Upper lobe of right lung (tissue), 1 donor: ENCODE measurements at regions not wholly inside any gene's neighbourhood (a gene's known extent, or its start where the extent isn't known, plus 50 kb on each side); places are given as distances from the start of the nearest gene placed in this dataset.

Experiments
- ATAC-seq: fragments of 200-7000 bp; cut with Tn5 transposase; one replicate; pipeline ENCODE4 v1.9.1; 2020; ENCODE audit warnings: mild to moderate bottlenecking, moderate library complexity
- DNase-seq: peaks from one replicate; pipeline ENCODE4 v3.0.0-alpha.2; 2020
- H3K27ac ChIP-seq: fragments of 200-600 bp; one replicate; pipeline ENCODE4 v1.8.0; 2022
- H3K27me3 ChIP-seq: fragments of 200-600 bp; one replicate; pipeline ENCODE4 v1.8.0; 2022; ENCODE audit warnings: mild to moderate bottlenecking
- H3K36me3 ChIP-seq: fragments of 200-600 bp; one replicate; pipeline ENCODE4 v1.8.0; 2022
- H3K4me1 ChIP-seq: fragments of 200-600 bp; one replicate; pipeline ENCODE4 v1.8.0; 2022
- H3K4me3 ChIP-seq: fragments of 200-600 bp; one replicate; pipeline ENCODE4 v1.8.0; 2022; ENCODE audit warnings: mild to moderate bottlenecking
- H3K9me3 ChIP-seq: fragments of 200-600 bp; one replicate; pipeline ENCODE4 v1.8.0; 2022
- CTCF ChIP-seq: fragments of 200-600 bp; IDR thresholded peaks from one replicate; pipeline ENCODE4 v1.8.0; 2022; ENCODE audit warnings: antibody characterized with exemption
- intact Hi-C: fragments of 100-400 bp; cut with DNase I; formaldehyde crosslinking; loops from one replicate; pipeline ENCODE4 v1.11.0; 2022
- donor health status: DM: no; HTN: yes; CAD: no; lungs with severe emphysema.

GRCh38 chr11:121887569-121887968, 228.4 kb downstream of the BLID start:
- H3K4me1 ChIP-seq: no peaks in the 10 kb centered on the region
- no peaks in the 10 kb centered on the region for H3K36me3 ChIP-seq
- DNase-seq (no peak), ATAC-seq (peak; percentile 95)
- no peak for TF ChIP-seq CTCF
- no peak overlapping the region for H3K27ac ChIP-seq
- no peak overlapping the region for H3K4me3 ChIP-seq
- no peaks in the 10 kb centered on the region for H3K9me3 ChIP-seq
- no peaks in the 10 kb centered on the region for H3K27me3 ChIP-seq
- intact Hi-C loops: no loop called here

- H3K4me3 ChIP-seq: no peak overlapping the region
- no peaks in the 10 kb centered on the region for H3K4me1 ChIP-seq
- intact Hi-C loops: no loop called here
- ATAC-seq (no peak), DNase-seq (no peak)
- H3K27ac ChIP-seq: no peak overlapping the region
- no peak for TF ChIP-seq CTCF
- no peaks in the 10 kb centered on the region for H3K9me3 ChIP-seq
- H3K36me3 ChIP-seq: no peaks in the 10 kb centered on the region
- no peaks in the 10 kb centered on the region for H3K27me3 ChIP-seq
Observed at GRCh38 chr11:121886996-121887395, 229.0 kb downstream of the BLID start.

- intact Hi-C loops: no loop called here
- no peak for DNase-seq
- TF ChIP-seq CTCF: no peak
Observed at GRCh38 chr11:121886005-121886734, 229.8 kb downstream of the BLID start.

GRCh38 chr11:121884626-121885025, 231.4 kb downstream of the BLID start:
- no peaks in the 10 kb centered on the region for H3K9me3 ChIP-seq
- intact Hi-C loops: no loop called here
- no peak for ATAC-seq
- H3K4me3 ChIP-seq: no peak overlapping the region
- no peaks in the 10 kb centered on the region for H3K4me1 ChIP-seq
- no peaks in the 10 kb centered on the region for H3K36me3 ChIP-seq
- no peak overlapping the region for H3K27ac ChIP-seq
- TF ChIP-seq CTCF: no peak
- no peaks in the 10 kb centered on the region for H3K27me3 ChIP-seq
- DNase-seq: no peak

More at GRCh38 chr11:121886005-121886734, 229.8 kb downstream of the BLID start:
- peak; percentile 32 for ATAC-seq
- Histone ChIP-seq H3K27ac (no peak overlapping the region), H3K4me3 (no peak overlapping the region), H3K27me3 (no peaks in the 10 kb centered on the region), H3K4me1 (no peaks in the 10 kb centered on the region), H3K9me3 (no peaks in the 10 kb centered on the region), H3K36me3 (no peaks in the 10 kb centered on the region)

- TF ChIP-seq CTCF: no peak
Observed at GRCh38 chr11:121881806-121882205, 234.2 kb downstream of the BLID start.

More at GRCh38 chr11:121881806-121882205, 234.2 kb downstream of the BLID start:
- H3K27ac ChIP-seq: no peak overlapping the region
- H3K9me3 ChIP-seq: no peaks in the 10 kb centered on the region
- no peak for ATAC-seq
- intact Hi-C loops: no loop called here
- no peaks in the 10 kb centered on the region for H3K27me3 ChIP-seq
- no peak overlapping the region for H3K4me3 ChIP-seq
- DNase-seq: no peak
- H3K4me1 ChIP-seq: no peaks in the 10 kb centered on the region
- H3K36me3 ChIP-seq: no peaks in the 10 kb centered on the region
